Mammary epithelial cell (primary cell): ENCODE measurements at regions not wholly inside any gene's neighbourhood (a gene's known extent, or its start where the extent isn't known, plus 50 kb on each side); places are given as distances from the start of the nearest gene placed in this dataset.

ENCODE experiments used
- CTCF ChIP-seq, 2 donors: IDR thresholded peaks in 1 of 2; conservative IDR thresholded peaks in 1 of 2; 2 replicates each; pipeline ENCODE4 v1.5.1; 2011 to 2012; ENCODE audit warnings: inconsistent platforms in 2 of 2, low read length in 2 of 2, mild to moderate bottlenecking in 2 of 2, control low read depth in 1 of 2, low read depth in 1 of 2; ENCODE audit not compliant: insufficient read depth in 1 of 2; ENCODE audit errors: extremely low read depth in 1 of 2
- EZH2 ChIP-seq: IDR thresholded peaks from 2 replicates; pipeline ENCODE4 v1.6.1; 2012; ENCODE audit warnings: low read length, inconsistent platforms, borderline replicate concordance

GRCh38 chr2:67137699-67138098, 259.4 kb upstream of the ETAA1 start:
- TF ChIP-seq CTCF (conservative IDR thresholded peaks at IDR 0.05 in 1 of 2, IDR thresholded peaks at IDR 0.05 in 1 of 2; ENCODE audit: extremely low read depth in 1 of 2, insufficient read depth in 1 of 2, low read depth in 1 of 2, low read length in 2 of 2), result no peak
- TF ChIP-seq EZH2, result no peak
